K562 (cell line): ENCODE measurements at regions not wholly inside any gene's neighbourhood (a gene's known extent, or its start where the extent isn't known, plus 50 kb on each side); places are given as distances from the start of the nearest gene placed in this dataset.

Experiments
- ATAC-seq: fragments of 200-7000 bp; cut with Tn5 transposase; 3 replicates; pipeline ENCODE4 v1.9.1; 2020; ENCODE audit warnings: moderate library complexity
- BruUV-seq: library from RNA; stranded (reverse); fragments of 400-500 nt; replicated peaks from 2 replicates; lab custom pipeline; 2021; lab: Mats Ljungman, UMichigan
- CTCF ChIA-PET: fragments of 300-600 bp; formaldehyde crosslinking; extraction: SDS; loops from one replicate; lab custom pipeline; 2021; ENCODE audit warnings: low intra/inter-chr PET ratio; lab: Yijun Ruan, JAX
- POLR2A ChIA-PET: fragments of 300-600, 350-650 bp; sonication (Branson Sonifier 250); formaldehyde crosslinking; extraction: SDS; loops from one replicate; lab custom pipeline; 2021; ENCODE audit warnings: antibody characterized with exemption, inconsistent platforms; lab: Yijun Ruan, JAX
- DNase-seq, 4 experiments: peaks; one replicate each; pipeline versions ENCODE4 v3.0.0 to v3.0.0-alpha.2; 2011 to 2018; ENCODE audit warnings: low spot score in 3 of 4, mixed read lengths in 3 of 4; ENCODE audit errors: extremely low read depth in 1 of 4
- FAIRE-seq: peaks from 2 replicates; lab custom pipeline; 2011; peaks lifted over from hg19 to GRCh38; lab: Jason Lieb, UNC
- H2AFZ ChIP-seq: 2 replicates; pipeline ENCODE4 v1.6.0; 2011; ENCODE audit warnings: low read depth, low read length, control low read depth, inconsistent platforms
- H3K27ac ChIP-seq: fragments of 200-600 bp; 3 replicates; pipeline ENCODE4 v1.8.0; 2011; ENCODE audit warnings: low read depth, mild to moderate bottlenecking, control low read depth, inconsistent platforms, low read length, moderate library complexity, mixed read lengths; ENCODE audit errors: extremely low read depth
- H3K27me3 ChIP-seq, 2 experiments: fragments of 300-600 bp in 1 of 2; 2 replicates in 1 of 2; 3 replicates in 1 of 2; pipeline versions ENCODE4 v1.6.0 to v1.8.0; 2011; ENCODE audit warnings: inconsistent platforms in 2 of 2, low read length in 2 of 2, mild to moderate bottlenecking in 1 of 2, mixed read lengths in 1 of 2, moderate library complexity in 1 of 2; ENCODE audit not compliant: control insufficient read depth in 2 of 2, insufficient read depth in 2 of 2
- H3K36me3 ChIP-seq: fragments of 300-600 bp; 3 replicates; pipeline ENCODE4 v1.8.0; 2011; ENCODE audit warnings: mild to moderate bottlenecking, low read length, inconsistent platforms; ENCODE audit not compliant: control insufficient read depth, insufficient read depth
- H3K4me1 ChIP-seq, 2 experiments: fragments of 200-600 bp in 1 of 2; replicated peaks in 1 of 2; 2 replicates in 1 of 2; 3 replicates in 1 of 2; pipeline versions ENCODE4 v1.5.1 to v1.8.0; 2011; ENCODE audit warnings: inconsistent platforms in 2 of 2, low read length in 2 of 2, mild to moderate bottlenecking in 1 of 2, mixed read lengths in 1 of 2, moderate library complexity in 1 of 2; ENCODE audit not compliant: control insufficient read depth in 2 of 2, insufficient read depth in 2 of 2
- H3K4me2 ChIP-seq: 2 replicates; pipeline ENCODE4 v1.6.1; 2011; ENCODE audit warnings: low read length, control low read depth, inconsistent platforms, mixed read lengths; ENCODE audit not compliant: insufficient read depth
- H3K4me3 ChIP-seq: fragments of 200-600 bp; sonication (generic), shearing (Covaris generic); 2 replicates; pipeline ENCODE4 v1.5.1; 2016; ENCODE audit warnings: control low read depth, inconsistent platforms
- H3K79me2 ChIP-seq: fragments of 200-600 bp; 3 replicates; pipeline ENCODE4 v1.8.0; 2011; ENCODE audit warnings: low read length, inconsistent platforms; ENCODE audit not compliant: control insufficient read depth, insufficient read depth
- H3K9ac ChIP-seq, 2 experiments: 2 replicates each; pipeline versions ENCODE4 v1.6.0 to v1.6.1; 2011; ENCODE audit warnings: low read depth in 2 of 2, low read length in 2 of 2, control low read depth in 1 of 2, inconsistent platforms in 1 of 2, mild to moderate bottlenecking in 1 of 2, mixed read lengths in 1 of 2; ENCODE audit not compliant: insufficient read depth in 1 of 2
- H3K9me1 ChIP-seq: one replicate; pipeline ENCODE4 v1.6.0; 2011; ENCODE audit warnings: inconsistent platforms, mild to moderate bottlenecking, low read length, moderate library complexity; ENCODE audit not compliant: control insufficient read depth, insufficient read depth
- H3K9me3 ChIP-seq: replicated peaks from 2 replicates; pipeline ENCODE4 v1.5.1; 2011; ENCODE audit warnings: low read depth, low read length, inconsistent platforms; ENCODE audit not compliant: control insufficient read depth, insufficient read depth
- H4K20me1 ChIP-seq: replicated peaks from 2 replicates; pipeline ENCODE4 v1.6.1; 2011; ENCODE audit warnings: low read length, inconsistent platforms, mixed read lengths; ENCODE audit not compliant: control insufficient read depth, insufficient read depth
- DLX4 ChIP-seq: fragments of 250-450 bp; sonication (Bioruptor Pico); IDR thresholded peaks from 2 replicates; pipeline ENCODE4 v1.6.1; 2021; ENCODE audit warnings: mild to moderate bottlenecking
- E2F6 ChIP-seq, 2 experiments: IDR thresholded peaks; 2 replicates each; pipeline ENCODE4 v1.6.1; 2011; ENCODE audit warnings: borderline replicate concordance in 1 of 2, control low read depth in 1 of 2, low read depth in 1 of 2, low read length in 1 of 2, mild to moderate bottlenecking in 1 of 2, mixed read lengths in 1 of 2, moderate library complexity in 1 of 2; ENCODE audit not compliant: insufficient read depth in 1 of 2, insufficient read length in 1 of 2, poor library complexity in 1 of 2, severe bottlenecking in 1 of 2; ENCODE audit errors: extremely low read depth in 1 of 2
- EP300 ChIP-seq: IDR thresholded peaks from 2 replicates; pipeline ENCODE4 v1.6.1; 2012; ENCODE audit warnings: low read length, improper control_type of control experiment
- EP400 ChIP-seq: fragments of 450-650 bp; IDR thresholded peaks from 2 replicates; pipeline ENCODE4 v1.6.1; 2017; ENCODE audit warnings: antibody characterized with exemption, mild to moderate bottlenecking, moderate library complexity
- FOXK2 ChIP-seq, 2 experiments: fragments of 450-650 bp; IDR thresholded peaks in 1 of 2; conservative IDR thresholded peaks in 1 of 2; 2 replicates each; pipeline ENCODE4 v1.6.1; 2016; ENCODE audit warnings: low read depth in 2 of 2, mild to moderate bottlenecking in 1 of 2
- HBP1 ChIP-seq: fragments of 450-650 bp; formaldehyde crosslinking; IDR thresholded peaks from 2 replicates; pipeline ENCODE4 v1.4.0; 2022; ENCODE audit warnings: missing genetic modification characterization
- MAFK ChIP-seq: IDR thresholded peaks from 2 replicates; pipeline ENCODE4 v1.6.1; 2011; ENCODE audit warnings: low read length, improper control_type of control experiment
- POLR2A ChIP-seq: fragments of 450-650 bp; conservative IDR thresholded peaks from 2 replicates; pipeline ENCODE4 v1.6.1; 2016
- SMARCC2 ChIP-seq: fragments of 450-650 bp; IDR thresholded peaks from 2 replicates; pipeline ENCODE4 v1.6.1; 2017; ENCODE audit warnings: antibody characterized with exemption, moderate library complexity, mild to moderate bottlenecking, low read depth
- SOX6 ChIP-seq: fragments of 450-650 bp; IDR thresholded peaks from 2 replicates; pipeline ENCODE4 v1.6.1; 2014; ENCODE audit warnings: mild to moderate bottlenecking
- ZNF76 ChIP-seq: fragments of 250-450 bp; sonication (Bioruptor Pico); IDR thresholded peaks from 2 replicates; pipeline ENCODE4 v1.4.0; 2020; ENCODE audit warnings: mild to moderate bottlenecking, moderate library complexity, borderline replicate concordance
- WGBS: fragments of 100-300 bp; shearing (Covaris generic); methylation state at CpG from one replicate; pipeline ENCODE4 v1.1.6; 2016; ENCODE audit warnings: low coverage, mixed read lengths; ENCODE audit not compliant: insufficient coverage; ENCODE audit errors: missing lambda C conversion rate; 5-methylcytosine and 5-hydroxymethylcytosine counted together
- in situ Hi-C: fragments of 300-500 bp; cut with MboI; formaldehyde crosslinking; loops from 4 replicates; pipeline ENCODE4 v1.15.0; 2018; ENCODE audit warnings: inconsistent platforms, mixed read lengths
- intact Hi-C: fragments of 100-400 bp; cut with micrococcal nuclease; formaldehyde crosslinking; loops from 2 replicates; pipeline ENCODE4 v1.14.2; 2022

- TF ChIP-seq POLR2A (no peak), ZNF76 (CRISPR knock-in tag) (no peak)
Observed at GRCh38 chr2:164371916-164372315, 249.4 kb downstream of the GRB14 start (continued).

GRCh38 chr2:164369366-164369765, 251.9 kb downstream of the GRB14 start:
- Histone ChIP-seq H3K9me3 (no peaks in the 10 kb centered on the region; the same call in none of the 2 replicates), H3K36me3 (no peaks in the 10 kb centered on the region), H3K4me3 (no peak overlapping the region), H3K4me1 (no peaks in the 10 kb centered on the region), H3K9me1 (no peaks in the 10 kb centered on the region), H3K27ac (no peak overlapping the region), H3K4me2 (no peak overlapping the region), H3K27me3 (no peaks in the 10 kb centered on the region), H2AFZ (no peak overlapping the region), H3K79me2 (no peaks in the 10 kb centered on the region), H3K9ac (no peak overlapping the region), H4K20me1 (no peaks in the 10 kb centered on the region)
- no peak for DNase-seq
- TF ChIP-seq SOX6 (no peak), FOXK2 (conservative IDR thresholded peaks at IDR 0.05 in 1 of 2, IDR thresholded peaks at IDR 0.05 in 1 of 2; ENCODE audit: low read depth in 2 of 2) (no peak), SMARCC2 (no peak), EP300 (no peak), MAFK (no peak), E2F6 (IDR thresholded peaks at IDR 0.05; ENCODE audit: borderline replicate concordance in 1 of 2, extremely low read depth in 1 of 2, insufficient read depth in 1 of 2, insufficient read length in 1 of 2, low read depth in 1 of 2, low read length in 1 of 2, poor library complexity in 1 of 2, severe bottlenecking in 1 of 2) (no peak), DLX4 (CRISPR knock-in tag) (no peak), EP400 (no peak), HBP1 (CRISPR knock-in tag) (no peak)
- no peak for FAIRE-seq
- intact Hi-C loops, result no loop called here
- in situ Hi-C loops, result no loop called here
- 0% methylated on average over 1 of the region's 1 CpG for WGBS
- ChIA-PET POLR2A (no interaction called here), CTCF (no interaction called here)
- no TSS peak for BruUV-seq
- ATAC-seq, result no peak
